Small intestine (tissue), 7 donors: ENCODE measurements at regions not wholly inside any gene's neighbourhood (a gene's known extent, or its start where the extent isn't known, plus 50 kb on each side); places are given as distances from the start of the nearest gene placed in this dataset.
A peak's percentile ranks its signal among the peaks of the same experiment; 100 is the strongest.

Experiments
- DNase-seq, 2 donors: peaks; one replicate each; pipeline versions ENCODE4 v3.0.0 to v3.0.0-alpha.2; 2013
- FAIRE-seq: peaks from 2 replicates; lab custom pipeline; 2012; peaks lifted over from hg19 to GRCh38; lab: Jason Lieb, UNC
- H3K27ac ChIP-seq, 3 donors: one replicate each; pipeline ENCODE4 v1.5.1; 2013; ENCODE audit warnings: low read length in 2 of 3, mild to moderate bottlenecking in 2 of 3, control low read depth in 1 of 3, inconsistent platforms in 1 of 3, low read depth in 1 of 3, moderate library complexity in 1 of 3
- H3K27me3 ChIP-seq, 3 donors: one replicate each; pipeline ENCODE4 v1.6.1; 2013; ENCODE audit warnings: low read length in 3 of 3, inconsistent platforms in 1 of 3; ENCODE audit not compliant: control insufficient read depth in 3 of 3, insufficient read depth in 3 of 3
- H3K36me3 ChIP-seq, 3 donors: one replicate each; pipeline ENCODE4 v1.6.1; 2013; ENCODE audit warnings: low read length in 3 of 3, inconsistent platforms in 1 of 3, low read depth in 1 of 3, mild to moderate bottlenecking in 1 of 3, moderate library complexity in 1 of 3; ENCODE audit not compliant: control insufficient read depth in 3 of 3, insufficient read depth in 2 of 3
- H3K4me1 ChIP-seq, 3 donors: one replicate each; pipeline ENCODE4 v1.6.1; 2013; ENCODE audit warnings: low read length in 2 of 3, inconsistent platforms in 1 of 3, low read depth in 1 of 3, mild to moderate bottlenecking in 1 of 3, moderate library complexity in 1 of 3; ENCODE audit not compliant: control insufficient read depth in 3 of 3, insufficient read depth in 2 of 3
- H3K4me3 ChIP-seq, 3 donors: one replicate each; pipeline ENCODE4 v1.5.1; 2013; ENCODE audit warnings: low read length in 3 of 3, control low read depth in 1 of 3, inconsistent platforms in 1 of 3, low read depth in 1 of 3, mild to moderate bottlenecking in 1 of 3, moderate library complexity in 1 of 3
- H3K9me3 ChIP-seq, 2 donors: one replicate each; pipeline ENCODE4 v1.6.1; 2013; ENCODE audit warnings: low read depth in 1 of 2, low read length in 1 of 2; ENCODE audit not compliant: control insufficient read depth in 2 of 2, insufficient read depth in 1 of 2
- WGBS, 3 donors: extraction: QIAGEN DNeasy Blood & Tissue Kit; methylation state at CpG; one replicate each; pipeline ENCODE4 v1.1.7; 2013; 5-methylcytosine and 5-hydroxymethylcytosine counted together
- donor health status: healthy with polysubstance abuse.
- donor health status: control.
- donor health status: control.
- donor health status: Bipolar disorder and iron deficiency.
- donor health status: healthy.

DNA sequence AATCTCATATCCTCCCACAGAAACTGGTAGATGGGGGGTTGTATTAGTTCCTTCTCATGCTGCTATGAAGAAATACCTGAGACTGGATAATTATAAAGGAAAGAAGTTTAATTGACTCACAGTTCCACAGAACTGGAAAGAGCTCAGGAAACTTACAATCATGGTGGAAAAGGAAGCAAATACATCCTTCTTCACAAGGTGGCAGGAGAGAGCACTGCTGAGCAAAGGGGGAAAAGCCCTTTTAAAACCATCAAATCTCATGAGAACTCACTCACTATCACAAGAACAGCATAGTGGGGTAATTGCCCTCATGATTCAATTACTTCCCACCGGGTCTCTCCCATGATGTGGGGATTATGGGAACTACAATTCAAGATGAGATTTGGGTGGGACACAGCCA is 250.5 kb upstream of the GPRIN3 start:
- DNase-seq (peak; percentile 14 to 32), FAIRE-seq (no peak)
- WGBS, 3 donors = 35 to 74% (median 60%) methylated on average over 1 of the region's 1 CpG
- H3K4me3 ChIP-seq = no peak overlapping the region
- no peaks in the 10 kb centered on the region for H3K36me3 ChIP-seq
- no peak overlapping the region for H3K27ac ChIP-seq
- peaks cover 0 to 13% (median 2%) of the 10 kb centered on the region in 3 donors for H3K4me1 ChIP-seq
- no peaks in the 10 kb centered on the region for H3K9me3 ChIP-seq
- H3K27me3 ChIP-seq = no peaks in the 10 kb centered on the region

DNA sequence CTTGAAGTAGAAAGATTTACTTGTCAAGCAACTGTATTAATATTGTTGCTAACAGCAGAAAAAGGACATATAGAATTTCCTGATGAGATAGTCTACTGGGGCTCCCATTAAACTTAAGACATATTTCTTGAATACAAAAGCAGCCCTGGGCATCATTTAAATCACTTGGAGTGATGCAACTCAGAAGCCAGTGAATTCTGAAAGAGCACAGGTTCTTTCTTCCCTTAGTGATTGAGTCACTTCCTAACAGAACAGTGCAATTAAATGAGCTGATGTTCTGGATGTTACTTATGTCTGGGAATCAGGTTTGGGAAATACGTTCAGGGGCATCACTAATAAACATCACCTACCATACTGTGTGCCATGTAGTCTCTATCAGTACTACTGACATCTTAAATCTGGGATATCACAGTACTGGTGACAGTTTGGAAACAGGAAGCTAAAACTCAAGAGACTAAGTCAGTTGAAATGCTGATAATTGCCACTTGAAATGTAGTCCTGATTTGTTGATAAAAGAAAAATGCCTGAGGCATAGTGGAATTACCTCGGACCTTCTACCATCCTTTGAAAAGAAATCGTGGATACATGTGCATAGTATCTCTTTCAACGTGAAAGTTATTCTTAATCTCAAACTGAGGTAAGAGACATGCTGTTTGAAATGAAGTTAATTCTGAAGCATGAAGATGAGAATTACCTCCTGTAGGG is 249.2 kb upstream of the GPRIN3 start:
- H3K4me1 ChIP-seq = peaks cover 0 to 13% (median 2%) of the 10 kb centered on the region in 3 donors
- FAIRE-seq (no peak), DNase-seq (no peak)
- no peaks in the 10 kb centered on the region for H3K36me3 ChIP-seq
- no peaks in the 10 kb centered on the region for H3K9me3 ChIP-seq
- no peaks in the 10 kb centered on the region for H3K27me3 ChIP-seq
- 68 to 83% (median 80%) methylated on average over 4 of the region's 4 CpGs for WGBS, 3 donors
- no peak overlapping the region for H3K4me3 ChIP-seq
- H3K27ac ChIP-seq = no peak overlapping the region

DNA sequence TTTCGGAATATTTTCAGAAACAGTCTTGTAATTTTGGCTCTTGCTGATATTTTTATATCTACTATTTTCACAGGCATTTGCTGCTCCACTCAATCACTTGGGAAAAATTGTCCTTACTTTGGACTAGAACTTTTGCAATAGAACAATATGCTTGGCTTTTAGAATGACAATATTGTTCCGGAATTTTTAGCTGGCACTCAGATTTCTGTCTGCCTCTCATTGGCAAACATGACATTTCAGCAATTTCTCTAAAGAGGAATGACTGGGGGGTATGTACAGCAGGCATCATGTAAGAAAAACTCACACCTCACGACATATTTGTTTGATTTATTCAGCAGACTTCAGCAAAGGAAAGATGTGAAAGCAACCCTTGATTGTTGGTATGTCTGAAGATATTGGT is 243.6 kb upstream of the GPRIN3 start:
- no peaks in the 10 kb centered on the region for H3K27me3 ChIP-seq
- H3K27ac ChIP-seq = no peak overlapping the region
- no peaks in the 10 kb centered on the region for H3K4me1 ChIP-seq
- FAIRE-seq (no peak), DNase-seq (no peak)
- H3K36me3 ChIP-seq = no peaks in the 10 kb centered on the region
- no peak overlapping the region for H3K4me3 ChIP-seq
- H3K9me3 ChIP-seq = no peaks in the 10 kb centered on the region
- WGBS, 3 donors = 66 to 88% (median 73%) methylated on average over 3 of the region's 3 CpGs

DNA sequence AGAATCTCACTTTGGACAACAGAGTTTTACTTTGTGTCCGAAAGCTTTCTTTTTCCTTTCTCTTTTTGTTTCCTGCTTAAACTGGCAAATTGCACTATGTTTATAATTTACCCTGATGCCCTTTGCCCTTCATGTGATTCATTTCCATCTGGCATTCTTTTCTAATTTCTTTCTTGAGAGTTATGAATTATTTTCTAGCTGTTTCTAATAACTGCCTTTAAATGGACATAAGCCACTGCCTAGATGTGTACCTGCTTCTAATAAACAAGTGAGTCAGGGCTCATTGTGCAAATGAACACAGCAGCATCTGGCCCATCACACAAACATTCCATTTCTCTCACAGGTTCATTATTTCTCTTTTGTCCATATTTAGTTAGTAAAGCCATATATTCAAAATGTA is 242.3 kb upstream of the GPRIN3 start:
- no peaks in the 10 kb centered on the region for H3K36me3 ChIP-seq
- H3K27me3 ChIP-seq = no peaks in the 10 kb centered on the region
- H3K4me1 ChIP-seq = no peaks in the 10 kb centered on the region
- H3K4me3 ChIP-seq = no peak overlapping the region
- peak overlapping the region in 1 of 3 donors; percentile 29 for H3K27ac ChIP-seq
- WGBS, 3 donors = 16 to 45% (median 32%) methylated on average over 1 of the region's 1 CpG
- DNase-seq (peak; percentile 36 to 66), FAIRE-seq (no peak)
- H3K9me3 ChIP-seq = no peaks in the 10 kb centered on the region

DNA sequence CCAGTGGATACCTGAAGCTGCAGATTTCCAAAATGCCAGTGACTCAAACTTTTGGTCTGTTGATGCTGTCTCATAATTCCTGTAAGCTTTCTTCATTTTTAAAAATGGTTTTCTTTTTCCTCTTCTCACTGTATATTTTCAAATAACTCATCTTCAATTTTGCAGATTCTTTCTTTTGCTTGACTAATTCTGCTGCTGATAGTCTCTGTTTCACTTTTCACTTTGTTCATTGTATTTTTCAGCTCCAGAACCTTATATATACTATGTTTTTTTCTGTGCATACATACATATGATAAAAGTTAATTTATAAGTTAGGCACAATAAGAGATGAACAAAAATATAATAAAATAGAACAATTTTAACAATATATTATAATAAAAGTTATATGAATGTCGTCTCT is 237.7 kb upstream of the GPRIN3 start:
- H3K27ac ChIP-seq = no peak overlapping the region
- WGBS, 3 donors = 92 to 96% (median 94%) methylated on average over 1 of the region's 1 CpG
- H3K36me3 ChIP-seq = no peaks in the 10 kb centered on the region
- H3K9me3 ChIP-seq = peaks cover 0 to 4% of the 10 kb centered on the region in 2 donors
- FAIRE-seq (no peak), DNase-seq (no peak)
- no peaks in the 10 kb centered on the region for H3K27me3 ChIP-seq
- no peaks in the 10 kb centered on the region for H3K4me1 ChIP-seq
- H3K4me3 ChIP-seq = no peak overlapping the region

DNA sequence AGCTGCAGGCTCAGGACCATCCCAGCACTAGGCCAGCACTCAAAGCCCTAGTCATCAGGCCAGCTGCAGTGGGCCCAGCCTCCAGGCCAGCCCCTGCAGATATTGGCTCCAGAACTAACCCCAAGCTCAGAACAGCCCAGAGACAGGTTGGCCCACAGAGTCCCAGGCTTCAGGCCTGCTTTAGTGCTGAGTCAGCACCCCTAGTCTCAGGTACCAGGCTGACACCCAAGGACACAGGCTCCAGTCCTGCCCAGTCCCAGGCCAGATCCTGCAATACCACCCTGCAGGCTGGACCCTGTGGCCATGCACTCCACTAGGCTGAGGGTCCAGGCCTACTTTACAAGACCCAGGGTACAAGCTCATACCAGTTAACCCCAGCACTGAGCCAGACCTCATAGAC is 234.4 kb upstream of the GPRIN3 start:
- DNase-seq = no peak
- Histone ChIP-seq H3K4me1 (no peaks in the 10 kb centered on the region), H3K9me3 (peaks cover 0 to 4% of the 10 kb centered on the region in 2 donors), H3K27me3 (no peaks in the 10 kb centered on the region), H3K4me3 (no peak overlapping the region), H3K27ac (no peak overlapping the region), H3K36me3 (no peaks in the 10 kb centered on the region)
- FAIRE-seq = no peak

DNA sequence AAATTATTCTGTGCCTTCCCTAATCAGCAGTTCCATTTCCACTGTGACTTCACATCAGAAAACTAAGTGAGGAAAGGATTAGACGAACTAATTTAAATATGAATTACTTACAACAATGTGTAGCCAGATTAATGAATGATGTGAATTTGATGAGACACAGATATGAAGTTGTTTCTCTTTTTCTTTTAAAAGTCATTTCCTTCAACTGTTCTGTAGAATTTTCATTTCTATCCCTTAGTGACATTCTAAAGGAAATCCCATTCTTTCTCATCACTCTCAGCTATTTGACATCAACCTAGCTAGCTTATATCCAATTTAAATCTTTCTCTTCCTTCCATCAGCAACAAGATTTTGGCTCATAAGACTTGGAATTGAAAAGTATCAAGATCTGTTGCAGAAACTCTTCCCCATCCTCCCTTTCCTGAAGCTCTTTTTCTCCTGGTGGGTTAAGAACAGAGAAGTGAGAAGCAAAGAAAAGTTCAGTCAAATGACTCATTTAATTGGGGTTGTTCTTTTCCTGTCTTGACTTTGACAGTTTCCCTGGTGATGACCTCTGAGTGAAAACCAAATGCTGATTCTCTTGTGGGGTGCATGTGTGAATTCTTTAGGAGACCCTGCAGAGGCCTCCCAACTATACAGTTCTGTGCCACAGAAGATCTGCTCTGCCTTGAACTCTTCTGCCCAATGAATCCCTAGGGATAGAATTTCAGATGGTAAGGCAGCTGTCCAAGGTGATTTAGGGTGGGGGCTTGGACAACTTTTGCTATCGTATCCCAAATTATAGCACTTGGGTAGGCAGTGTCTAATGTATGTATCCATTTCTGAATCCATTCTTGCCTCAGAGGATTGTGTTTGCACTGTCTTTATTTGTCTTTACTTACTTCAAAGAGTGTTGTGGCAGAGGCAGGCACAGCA is 232.5 kb upstream of the GPRIN3 start:
- Histone ChIP-seq H3K4me3 (no peak overlapping the region), H3K27me3 (no peaks in the 10 kb centered on the region), H3K4me1 (no peaks in the 10 kb centered on the region), H3K36me3 (no peaks in the 10 kb centered on the region), H3K27ac (no peak overlapping the region), H3K9me3 (peaks cover 0 to 4% of the 10 kb centered on the region in 2 donors)
- FAIRE-seq = no peak
- WGBS, 3 donors = 89 to 91% (median 90%) methylated on average over 2 of the region's 2 CpGs
- no peak for DNase-seq

DNA sequence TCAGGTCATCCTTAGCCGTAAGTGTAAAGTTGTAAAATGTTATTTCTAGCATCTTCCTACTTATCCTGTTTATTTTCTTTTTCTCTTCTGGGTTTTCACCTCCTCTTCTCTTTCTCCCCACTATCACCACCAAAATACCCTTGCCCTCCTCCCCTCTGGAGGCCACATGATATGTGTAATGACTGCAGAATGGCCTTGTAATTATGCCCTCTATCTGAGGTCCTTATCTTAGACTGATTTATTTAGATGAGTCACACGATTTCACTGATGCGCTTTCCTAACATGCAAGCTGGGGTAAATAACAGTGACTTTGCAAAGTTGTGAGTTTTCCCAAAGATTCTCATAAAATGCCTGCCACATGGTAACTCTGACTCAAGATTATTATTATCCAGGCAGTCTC is 231.8 kb upstream of the GPRIN3 start:
- H3K4me3 ChIP-seq = no peak overlapping the region
- DNase-seq = peak in 1 of 2 donors; percentile 4
- H3K4me1 ChIP-seq = no peaks in the 10 kb centered on the region
- no peaks in the 10 kb centered on the region for H3K27me3 ChIP-seq
- FAIRE-seq = no peak
- WGBS, 3 donors = 39 to 70% (median 66%) methylated on average over 3 of the region's 3 CpGs
- no peaks in the 10 kb centered on the region for H3K36me3 ChIP-seq
- peaks cover 0 to 4% of the 10 kb centered on the region in 2 donors for H3K9me3 ChIP-seq
- H3K27ac ChIP-seq = no peak overlapping the region
